CD8-positive, alpha-beta memory T cell (primary cell): ENCODE measurements at regions not wholly inside any gene's neighbourhood (a gene's known extent, or its start where the extent isn't known, plus 50 kb on each side); places are given as distances from the start of the nearest gene placed in this dataset.

Experiments
- CTCF ChIA-PET: fragments of 350-600 bp; sonication (Branson Sonifier 250); formaldehyde crosslinking; loops from one replicate; lab custom pipeline; 2021; ENCODE audit warnings: antibody characterized with exemption; lab: Charles Lee
- POLR2A ChIA-PET: fragments of 350-600 bp; sonication (Branson Sonifier 250); formaldehyde crosslinking; loops from one replicate; lab custom pipeline; 2021; ENCODE audit warnings: antibody characterized with exemption; lab: Charles Lee
- DNase-seq, 5 donors: peaks; one replicate each; pipeline versions ENCODE4 v3.0.0 to v3.0.0-alpha.2; 2020 to 2022; ENCODE audit warnings: mixed read lengths in 1 of 5
- H3K27ac ChIP-seq: one replicate; pipeline ENCODE4 v1.7.0; 2013; ENCODE audit warnings: low read depth, mild to moderate bottlenecking, low read length, moderate library complexity
- H3K27me3 ChIP-seq: 2 replicates; pipeline ENCODE4 v1.7.0; 2013; ENCODE audit warnings: low read length, mild to moderate bottlenecking; ENCODE audit not compliant: insufficient read depth, poor library complexity, severe bottlenecking
- H3K36me3 ChIP-seq: 2 replicates; pipeline ENCODE4 v1.7.0; 2013; ENCODE audit warnings: mild to moderate bottlenecking, low read length, moderate library complexity; ENCODE audit not compliant: insufficient read depth
- H3K4me1 ChIP-seq: 2 replicates; pipeline ENCODE4 v1.7.0; 2013; ENCODE audit warnings: mild to moderate bottlenecking, low read length, moderate library complexity; ENCODE audit not compliant: insufficient read depth
- H3K4me3 ChIP-seq: 2 replicates; pipeline ENCODE4 v1.7.0; 2013; ENCODE audit warnings: mild to moderate bottlenecking, low read length
- H3K9me3 ChIP-seq: 2 replicates; pipeline ENCODE4 v1.7.0; 2013; ENCODE audit warnings: mild to moderate bottlenecking, low read length
- H3K27ac Mint-ChIP-seq, 8 donors: one replicate each; pipeline ENCODE4 v1.8.0; 2020 to 2021; ENCODE audit warnings: mixed read lengths in 8 of 8, mild to moderate bottlenecking in 6 of 8, inconsistent platforms in 3 of 8, moderate library complexity in 3 of 8
- H3K27me3 Mint-ChIP-seq, 2 donors: one replicate each; pipeline ENCODE4 v1.8.0; 2020 to 2021; ENCODE audit warnings: mixed read lengths in 2 of 2, mild to moderate bottlenecking in 1 of 2, moderate library complexity in 1 of 2
- H3K36me3 Mint-ChIP-seq, 3 donors: one replicate each; pipeline ENCODE4 v1.8.0; 2020 to 2021; ENCODE audit warnings: mixed read lengths in 3 of 3, inconsistent platforms in 1 of 3, mild to moderate bottlenecking in 1 of 3
- H3K4me1 Mint-ChIP-seq, 3 donors: one replicate each; pipeline ENCODE4 v1.8.0; 2020 to 2021; ENCODE audit warnings: mixed read lengths in 3 of 3, inconsistent platforms in 1 of 3, mild to moderate bottlenecking in 1 of 3
- H3K4me3 Mint-ChIP-seq, 7 donors: one replicate each; pipeline ENCODE4 v1.8.0; 2020 to 2021; ENCODE audit warnings: mixed read lengths in 7 of 7, mild to moderate bottlenecking in 6 of 7, moderate library complexity in 4 of 7, inconsistent platforms in 2 of 7
- H3K9me3 Mint-ChIP-seq, 5 donors: one replicate each; pipeline ENCODE4 v1.8.0; 2020 to 2022; ENCODE audit warnings: mixed read lengths in 5 of 5, mild to moderate bottlenecking in 3 of 5, moderate library complexity in 2 of 5, inconsistent platforms in 1 of 5

GRCh38 chr11:116547571-116547970 is 225.2 kb downstream of the BUD13 start:
- Mint-ChIP-seq H3K4me3 (no peak overlapping the region), H3K4me1 (no peaks in the 10 kb centered on the region), H3K27ac (no peak overlapping the region), H3K36me3 (no peaks in the 10 kb centered on the region), H3K27me3 (peaks cover 3 to 41% of the 10 kb centered on the region in 2 donors), H3K9me3 (peaks cover 0 to 5% (median 3%) of the 10 kb centered on the region in 5 donors)
- Histone ChIP-seq H3K9me3 (no peaks in the 10 kb centered on the region), H3K36me3 (no peaks in the 10 kb centered on the region), H3K27ac (no peak overlapping the region), H3K4me3 (no peak overlapping the region), H3K4me1 (no peaks in the 10 kb centered on the region), H3K27me3 (no peaks in the 10 kb centered on the region)
- CTCF ChIA-PET, result no interaction called here
- DNase-seq, result no peak
- POLR2A ChIA-PET, result no interaction called here

GRCh38 chr11:116545912-116546311 is 226.9 kb downstream of the BUD13 start:
- Mint-ChIP-seq H3K4me1 (no peaks in the 10 kb centered on the region), H3K4me3 (no peak overlapping the region), H3K27ac (no peak overlapping the region), H3K27me3 (peaks cover 3 to 25% of the 10 kb centered on the region in 2 donors), H3K36me3 (no peaks in the 10 kb centered on the region), H3K9me3 (peaks cover 0 to 5% (median 0%) of the 10 kb centered on the region in 5 donors)
- no peaks in the 10 kb centered on the region for H3K9me3 ChIP-seq
- POLR2A ChIA-PET, result no interaction called here
- DNase-seq, result no peak
- CTCF ChIA-PET, result no interaction called here
- H3K27ac ChIP-seq, result no peak overlapping the region
- H3K36me3 ChIP-seq, result no peaks in the 10 kb centered on the region
- no peaks in the 10 kb centered on the region for H3K4me1 ChIP-seq
- H3K4me3 ChIP-seq, result no peak overlapping the region
- H3K27me3 ChIP-seq, result no peaks in the 10 kb centered on the region

- peaks cover 0 to 4% (median 0%) of the 10 kb centered on the region in 5 donors for H3K9me3 Mint-ChIP-seq
- H3K27ac ChIP-seq, result no peak overlapping the region
- ChIA-PET CTCF (no interaction called here), POLR2A (no interaction called here)
- H3K36me3 ChIP-seq, result no peaks in the 10 kb centered on the region
- no peaks in the 10 kb centered on the region for H3K27me3 ChIP-seq
- no peaks in the 10 kb centered on the region for H3K9me3 ChIP-seq
- H3K27me3 Mint-ChIP-seq, result peaks cover 2 to 24% of the 10 kb centered on the region in 2 donors
- H3K27ac Mint-ChIP-seq, result no peak overlapping the region
- H3K4me3 ChIP-seq, result no peak overlapping the region
- no peak overlapping the region for H3K4me3 Mint-ChIP-seq
- H3K4me1 Mint-ChIP-seq, result no peaks in the 10 kb centered on the region
- DNase-seq, result no peak
- no peaks in the 10 kb centered on the region for H3K4me1 ChIP-seq
- H3K36me3 Mint-ChIP-seq, result no peaks in the 10 kb centered on the region
Measured at GRCh38 chr11:116544721-116545120, 228.1 kb downstream of the BUD13 start.

- Mint-ChIP-seq H3K27me3 (peaks cover 0 to 20% of the 10 kb centered on the region in 2 donors), H3K27ac (no peak overlapping the region), H3K4me3 (no peak overlapping the region), H3K4me1 (no peaks in the 10 kb centered on the region), H3K9me3 (peaks cover 0 to 3% (median 0%) of the 10 kb centered on the region in 5 donors), H3K36me3 (no peaks in the 10 kb centered on the region)
- H3K4me3 ChIP-seq, result no peak overlapping the region
- H3K36me3 ChIP-seq, result no peaks in the 10 kb centered on the region
- no peaks in the 10 kb centered on the region for H3K9me3 ChIP-seq
- ChIA-PET CTCF (no interaction called here), POLR2A (no interaction called here)
- no peaks in the 10 kb centered on the region for H3K27me3 ChIP-seq
- DNase-seq, result no peak
- no peaks in the 10 kb centered on the region for H3K4me1 ChIP-seq
- H3K27ac ChIP-seq, result no peak overlapping the region
Measured at GRCh38 chr11:116543911-116544475, 228.8 kb downstream of the BUD13 start.

DNA sequence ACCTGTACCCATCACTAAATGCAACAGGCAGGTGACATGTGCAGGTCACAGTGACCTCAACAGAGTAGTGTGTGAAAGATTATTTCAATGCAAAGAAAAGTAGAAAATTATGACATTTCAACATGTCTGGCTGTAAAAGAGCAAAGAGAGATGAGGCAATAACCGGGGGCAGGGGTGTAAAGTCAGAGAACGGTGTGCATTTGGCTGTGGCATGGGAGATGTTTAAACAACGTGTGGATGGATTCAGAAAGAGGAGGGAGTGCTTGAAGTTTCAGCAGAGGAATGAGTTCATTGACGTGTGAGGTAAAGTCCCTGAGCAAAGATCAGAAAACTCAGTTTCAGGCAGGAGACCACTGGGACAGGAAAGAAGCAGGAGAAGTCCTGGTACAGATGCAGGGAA is 229.7 kb downstream of the BUD13 start:
- no peaks in the 10 kb centered on the region for H3K9me3 Mint-ChIP-seq
- CTCF ChIA-PET, result no interaction called here
- no peaks in the 10 kb centered on the region for H3K4me1 Mint-ChIP-seq
- Histone ChIP-seq H3K4me1 (no peaks in the 10 kb centered on the region), H3K27me3 (no peaks in the 10 kb centered on the region), H3K27ac (no peak overlapping the region), H3K9me3 (no peaks in the 10 kb centered on the region), H3K36me3 (no peaks in the 10 kb centered on the region), H3K4me3 (no peak overlapping the region)
- no peaks in the 10 kb centered on the region for H3K36me3 Mint-ChIP-seq
- no peak for DNase-seq
- peaks cover 0 to 26% of the 10 kb centered on the region in 2 donors for H3K27me3 Mint-ChIP-seq
- POLR2A ChIA-PET, result no interaction called here
- no peak overlapping the region for H3K27ac Mint-ChIP-seq
- no peak overlapping the region for H3K4me3 Mint-ChIP-seq

DNA sequence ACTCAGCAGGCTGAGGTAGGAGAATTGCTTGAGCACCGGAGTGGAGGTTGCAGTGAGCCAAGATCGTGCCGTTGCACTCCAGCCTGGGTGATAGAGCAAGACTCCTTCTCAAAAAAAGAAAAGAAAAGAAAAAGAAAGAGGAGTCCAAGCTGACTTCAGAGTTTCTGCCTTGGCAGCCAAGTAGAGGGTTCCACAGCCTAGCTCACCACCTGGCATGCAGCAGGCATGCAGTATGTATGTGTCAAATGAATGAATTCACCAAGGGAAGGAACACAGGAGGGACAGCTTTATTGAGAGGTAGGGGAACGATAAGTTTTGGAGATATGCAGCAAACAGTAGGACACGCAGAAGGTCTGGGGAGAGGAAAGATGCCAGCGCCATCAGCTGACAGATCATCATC is 230.4 kb downstream of the BUD13 start:
- no peaks in the 10 kb centered on the region for H3K4me1 Mint-ChIP-seq
- Histone ChIP-seq H3K27ac (no peak overlapping the region), H3K9me3 (no peaks in the 10 kb centered on the region), H3K4me1 (no peaks in the 10 kb centered on the region), H3K36me3 (no peaks in the 10 kb centered on the region), H3K27me3 (no peaks in the 10 kb centered on the region), H3K4me3 (no peak overlapping the region)
- POLR2A ChIA-PET, result no interaction called here
- H3K27me3 Mint-ChIP-seq, result peaks cover 0 to 31% of the 10 kb centered on the region in 2 donors
- no peak for DNase-seq
- CTCF ChIA-PET, result no interaction called here
- H3K9me3 Mint-ChIP-seq, result peaks cover 0 to 2% (median 0%) of the 10 kb centered on the region in 5 donors
- no peak overlapping the region for H3K4me3 Mint-ChIP-seq
- H3K36me3 Mint-ChIP-seq, result no peaks in the 10 kb centered on the region
- H3K27ac Mint-ChIP-seq, result no peak overlapping the region

GRCh38 chr11:116541460-116541859 is 231.3 kb downstream of the BUD13 start:
- Mint-ChIP-seq H3K36me3 (no peaks in the 10 kb centered on the region), H3K9me3 (peaks cover 0 to 2% (median 0%) of the 10 kb centered on the region in 5 donors), H3K27me3 (peaks cover 6 to 29% of the 10 kb centered on the region in 2 donors), H3K4me3 (no peak overlapping the region), H3K27ac (no peak overlapping the region), H3K4me1 (no peaks in the 10 kb centered on the region)
- Histone ChIP-seq H3K27ac (no peak overlapping the region), H3K36me3 (no peaks in the 10 kb centered on the region), H3K9me3 (no peaks in the 10 kb centered on the region), H3K27me3 (no peaks in the 10 kb centered on the region), H3K4me3 (no peak overlapping the region), H3K4me1 (no peaks in the 10 kb centered on the region)
- ChIA-PET CTCF (no interaction called here), POLR2A (no interaction called here)
- no peak for DNase-seq

DNA sequence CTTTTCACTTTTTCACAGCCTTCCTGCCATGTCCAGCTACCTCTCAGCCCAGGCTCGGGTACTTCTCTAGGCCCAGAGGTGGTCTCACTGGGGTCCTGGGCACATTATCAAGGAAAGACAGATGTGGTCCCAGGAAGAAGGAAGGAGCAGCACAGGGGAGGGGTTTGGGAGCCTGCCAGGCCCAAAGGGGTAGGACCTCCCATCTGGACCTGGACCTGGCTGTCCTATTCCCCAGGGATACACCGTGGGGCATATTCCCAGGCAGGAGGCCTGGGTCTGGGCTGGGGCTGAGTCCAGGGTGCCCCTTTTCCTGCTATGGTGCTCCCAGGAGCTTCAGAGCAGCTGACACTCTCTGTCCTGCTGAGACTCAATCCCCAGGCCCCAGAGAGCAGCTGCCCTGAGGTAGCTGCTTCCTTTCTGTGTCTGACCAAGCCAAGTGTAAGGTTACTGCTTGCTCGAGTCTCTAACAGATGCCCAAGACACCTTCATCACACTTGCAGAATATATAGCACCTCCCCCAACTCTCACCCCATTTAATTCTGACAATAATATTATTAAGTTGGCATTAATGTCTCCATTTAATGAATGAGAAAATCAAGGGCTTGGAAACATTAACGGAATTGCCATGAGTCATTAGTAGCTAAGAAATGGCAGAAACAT is 232.0 kb downstream of the BUD13 start:
- no peaks in the 10 kb centered on the region for H3K27me3 ChIP-seq
- no peak for DNase-seq
- H3K9me3 ChIP-seq, result no peaks in the 10 kb centered on the region
- no peaks in the 10 kb centered on the region for H3K36me3 Mint-ChIP-seq
- H3K9me3 Mint-ChIP-seq, result peaks cover 0 to 2% (median 0%) of the 10 kb centered on the region in 5 donors
- H3K4me1 Mint-ChIP-seq, result no peaks in the 10 kb centered on the region
- H3K4me3 Mint-ChIP-seq, result no peak overlapping the region
- POLR2A ChIA-PET, result no interaction called here
- H3K36me3 ChIP-seq, result no peaks in the 10 kb centered on the region
- peaks cover 7 to 31% of the 10 kb centered on the region in 2 donors for H3K27me3 Mint-ChIP-seq
- no peaks in the 10 kb centered on the region for H3K4me1 ChIP-seq
- H3K27ac Mint-ChIP-seq, result no peak overlapping the region
- CTCF ChIA-PET, result no interaction called here
- H3K4me3 ChIP-seq, result no peak overlapping the region
- H3K27ac ChIP-seq, result no peak overlapping the region
